Left lobe of liver (tissue), 2 donors: ENCODE measurements at regions not wholly inside any gene's neighbourhood (a gene's known extent, or its start where the extent isn't known, plus 50 kb on each side); places are given as distances from the start of the nearest gene placed in this dataset.
"Not testable (repeated sequence)": the region's sequence is repeated elsewhere in the genome, so short reads cannot be mapped to it uniquely, and the experiment has no call there.

Source experiments
- ATAC-seq: fragments of 200-7000 bp; cut with Tn5 transposase; one replicate; pipeline ENCODE4 v1.9.1; 2020; ENCODE audit warnings: mild to moderate bottlenecking, moderate library complexity
- DNase-seq: peaks from one replicate; pipeline ENCODE4 v3.0.0-alpha.2; 2020; ENCODE audit warnings: low spot score
- donor health status: DM: no; HTN: no; CAD: no; lungs with moderate emphysema.
- donor health status: DM: no; HTN: yes; CAD: no.

GRCh38 chr4:130855533-130855932 lies 1759.6 kb downstream of the C4orf33 start:
- DNase-seq (no peak), ATAC-seq (no peak)

GRCh38 chr4:130859991-130860390 lies 1764.0 kb downstream of the C4orf33 start:
- no peak for ATAC-seq
- no peak for DNase-seq

- no peak for ATAC-seq
- DNase-seq, result no peak
Observed at GRCh38 chr4:130896920-130897319, 1801.0 kb downstream of the C4orf33 start.

GRCh38 chr4:130901321-130901720 lies 1805.4 kb downstream of the C4orf33 start:
- ATAC-seq (no peak), DNase-seq (no peak)

- ATAC-seq (no peak), DNase-seq (no peak)
Observed at GRCh38 chr4:130922955-130923354, 1827.0 kb downstream of the C4orf33 start.

GRCh38 chr4:130955520-130955919 lies 1859.6 kb downstream of the C4orf33 start:
- no peak for DNase-seq
- ATAC-seq, result no peak

- DNase-seq (no peak), ATAC-seq (no peak)
Observed at GRCh38 chr4:130985371-130985770, 1889.4 kb downstream of the C4orf33 start.

- no peak for ATAC-seq
- DNase-seq, result no peak
Observed at GRCh38 chr4:130995988-130996387, 1900.0 kb downstream of the C4orf33 start.

GRCh38 chr4:131001371-131001770 lies 1905.4 kb downstream of the C4orf33 start:
- DNase-seq (no peak), ATAC-seq (no peak)

- ATAC-seq (no peak), DNase-seq (no peak)
Observed at GRCh38 chr4:131002132-131002531, 1906.2 kb downstream of the C4orf33 start.

GRCh38 chr4:131006388-131006787 lies 1910.4 kb downstream of the C4orf33 start:
- DNase-seq, result no peak
- ATAC-seq, result no peak

- DNase-seq, ATAC-seq: not testable (repeated sequence)
Observed at GRCh38 chr4:131011961-131012360, 1916.0 kb downstream of the C4orf33 start.

- ATAC-seq (no peak), DNase-seq (no peak)
Observed at GRCh38 chr4:131013226-131013625, 1917.3 kb downstream of the C4orf33 start.

GRCh38 chr4:131026771-131027170 lies 1930.8 kb downstream of the C4orf33 start:
- no peak for ATAC-seq
- DNase-seq, result no peak

- ATAC-seq (no peak), DNase-seq (no peak)
Observed at GRCh38 chr4:131044368-131044767, 1948.4 kb downstream of the C4orf33 start.

GRCh38 chr4:131046821-131047220 lies 1950.9 kb downstream of the C4orf33 start:
- ATAC-seq (no peak), DNase-seq (no peak)

- no peak for ATAC-seq
Observed at GRCh38 chr4:131052646-131053045, 1956.7 kb downstream of the C4orf33 start.

GRCh38 chr4:131054489-131055019 lies 1958.6 kb downstream of the C4orf33 start:
- ATAC-seq (peak; percentile 64), DNase-seq (no peak)

More at GRCh38 chr4:131052646-131053045, 1956.7 kb downstream of the C4orf33 start:
- no peak for DNase-seq

- ATAC-seq, result no peak
- DNase-seq, result no peak
Observed at GRCh38 chr4:131061734-131062133, 1965.8 kb downstream of the C4orf33 start.

GRCh38 chr4:131063878-131064277 lies 1967.9 kb downstream of the C4orf33 start:
- DNase-seq, result no peak

GRCh38 chr4:131081069-131081468 lies 1985.1 kb downstream of the C4orf33 start:
- DNase-seq, result no peak
- ATAC-seq, result no peak

More at GRCh38 chr4:131063878-131064277, 1967.9 kb downstream of the C4orf33 start:
- no peak for ATAC-seq

- ATAC-seq (no peak), DNase-seq (no peak)
Observed at GRCh38 chr4:131084997-131085396, 1989.0 kb downstream of the C4orf33 start.

GRCh38 chr4:131091896-131092295 lies 1995.9 kb downstream of the C4orf33 start:
- no peak for DNase-seq
- ATAC-seq, result no peak
